ENCODE measurements at regions not wholly inside any gene's neighbourhood (a gene's known extent, or its start where the extent isn't known, plus 50 kb on each side); places are given as distances from the start of the nearest gene placed in this dataset.

DNA sequence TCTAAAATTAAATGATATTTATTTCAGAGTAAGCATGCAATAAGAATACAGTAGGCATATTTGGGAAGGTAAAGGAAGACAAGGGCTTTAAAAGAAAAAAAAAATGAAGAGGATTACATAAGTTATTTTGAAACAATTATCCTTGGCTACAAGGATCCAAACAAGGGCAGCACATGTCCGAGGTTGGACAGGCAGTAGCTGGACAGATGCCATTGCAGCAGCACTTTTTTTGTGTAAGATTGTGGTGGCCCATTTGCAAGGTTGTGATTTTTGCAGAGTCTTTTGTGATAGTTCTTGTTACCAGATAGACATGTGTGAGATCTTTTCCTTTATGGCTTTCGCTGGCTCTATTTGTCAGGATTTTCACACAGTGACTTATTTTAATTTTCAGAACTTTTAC lies 89.4 kb upstream of the COG2 start:
- TF ChIP-seq, protein P1, sequence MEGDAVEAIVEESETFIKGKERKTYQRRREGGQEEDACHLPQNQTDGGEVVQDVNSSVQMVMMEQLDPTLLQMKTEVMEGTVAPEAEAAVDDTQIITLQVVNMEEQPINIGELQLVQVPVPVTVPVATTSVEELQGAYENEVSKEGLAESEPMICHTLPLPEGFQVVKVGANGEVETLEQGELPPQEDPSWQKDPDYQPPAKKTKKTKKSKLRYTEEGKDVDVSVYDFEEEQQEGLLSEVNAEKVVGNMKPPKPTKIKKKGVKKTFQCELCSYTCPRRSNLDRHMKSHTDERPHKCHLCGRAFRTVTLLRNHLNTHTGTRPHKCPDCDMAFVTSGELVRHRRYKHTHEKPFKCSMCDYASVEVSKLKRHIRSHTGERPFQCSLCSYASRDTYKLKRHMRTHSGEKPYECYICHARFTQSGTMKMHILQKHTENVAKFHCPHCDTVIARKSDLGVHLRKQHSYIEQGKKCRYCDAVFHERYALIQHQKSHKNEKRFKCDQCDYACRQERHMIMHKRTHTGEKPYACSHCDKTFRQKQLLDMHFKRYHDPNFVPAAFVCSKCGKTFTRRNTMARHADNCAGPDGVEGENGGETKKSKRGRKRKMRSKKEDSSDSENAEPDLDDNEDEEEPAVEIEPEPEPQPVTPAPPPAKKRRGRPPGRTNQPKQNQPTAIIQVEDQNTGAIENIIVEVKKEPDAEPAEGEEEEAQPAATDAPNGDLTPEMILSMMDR (IDR thresholded peaks at IDR 0.05): no peak
- no peak for TF ChIP-seq POLR2A (IDR thresholded peaks at IDR 0.05)
